ENCODE measurements at regions not wholly inside any gene's neighbourhood (a gene's known extent, or its start where the extent isn't known, plus 50 kb on each side); places are given as distances from the start of the nearest gene placed in this dataset.

DNA sequence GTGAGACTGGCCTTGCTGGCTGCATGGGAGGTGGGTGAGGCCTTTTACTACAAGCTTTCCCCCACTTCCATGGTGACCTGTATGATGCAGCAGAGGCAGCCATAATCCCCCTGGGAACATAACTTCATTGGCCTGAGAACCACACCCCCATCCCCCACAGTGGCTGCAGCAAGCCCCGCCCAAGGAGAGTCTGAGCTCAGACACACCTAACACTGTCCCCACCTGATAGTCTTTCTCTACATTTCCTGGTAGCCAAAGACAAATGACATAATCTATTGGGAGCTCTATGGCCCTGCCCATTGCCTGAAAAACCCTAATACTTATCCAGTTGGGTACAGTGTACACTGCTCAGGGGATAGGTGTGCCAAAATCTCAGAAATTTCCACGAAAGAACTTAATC lies 62.6 kb downstream of the GLUD2 start:
- Histone ChIP-seq H3K27me3 (no peaks in the 10 kb centered on the region), H3K79me2 (no peaks in the 10 kb centered on the region), H3K9me2 (replicated peaks; ENCODE audit: insufficient read depth) (no peaks in the 10 kb centered on the region), H3K36me3 (replicated peaks; ENCODE audit: insufficient read depth, low read depth) (no peaks in the 10 kb centered on the region), H4K20me1 (ENCODE audit: insufficient read depth, poor library complexity, severe bottlenecking) (no peaks in the 10 kb centered on the region), H3K4me2 (no peak overlapping the region), H3K9me3 (ENCODE audit: low read depth) (no peaks in the 10 kb centered on the region), H3K4me3 (no peak overlapping the region), H2AFZ (no peak overlapping the region), H3K4me1 (ENCODE audit: insufficient read depth) (no peaks in the 10 kb centered on the region), H3K27ac (no peak overlapping the region)
- 54% methylated on average over 2 of the region's 2 CpGs for WGBS (ENCODE audit: low lambda C conversion rate, missing lambda C conversion rate)
- no peak for DNase-seq (ENCODE audit: low spot score)
- no peak for TF ChIP-seq EZH2phosphoT487 (IDR thresholded peaks at IDR 0.05; ENCODE audit: low read depth, severe bottlenecking, unreplicated experiment)
- TF ChIP-seq, protein P1, sequence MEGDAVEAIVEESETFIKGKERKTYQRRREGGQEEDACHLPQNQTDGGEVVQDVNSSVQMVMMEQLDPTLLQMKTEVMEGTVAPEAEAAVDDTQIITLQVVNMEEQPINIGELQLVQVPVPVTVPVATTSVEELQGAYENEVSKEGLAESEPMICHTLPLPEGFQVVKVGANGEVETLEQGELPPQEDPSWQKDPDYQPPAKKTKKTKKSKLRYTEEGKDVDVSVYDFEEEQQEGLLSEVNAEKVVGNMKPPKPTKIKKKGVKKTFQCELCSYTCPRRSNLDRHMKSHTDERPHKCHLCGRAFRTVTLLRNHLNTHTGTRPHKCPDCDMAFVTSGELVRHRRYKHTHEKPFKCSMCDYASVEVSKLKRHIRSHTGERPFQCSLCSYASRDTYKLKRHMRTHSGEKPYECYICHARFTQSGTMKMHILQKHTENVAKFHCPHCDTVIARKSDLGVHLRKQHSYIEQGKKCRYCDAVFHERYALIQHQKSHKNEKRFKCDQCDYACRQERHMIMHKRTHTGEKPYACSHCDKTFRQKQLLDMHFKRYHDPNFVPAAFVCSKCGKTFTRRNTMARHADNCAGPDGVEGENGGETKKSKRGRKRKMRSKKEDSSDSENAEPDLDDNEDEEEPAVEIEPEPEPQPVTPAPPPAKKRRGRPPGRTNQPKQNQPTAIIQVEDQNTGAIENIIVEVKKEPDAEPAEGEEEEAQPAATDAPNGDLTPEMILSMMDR (IDR thresholded peaks at IDR 0.05; ENCODE audit: poor library complexity), result no peak
- TF ChIP-seq EZH2 (IDR thresholded peaks at IDR 0.05; ENCODE audit: borderline replicate concordance), result no peak

DNA sequence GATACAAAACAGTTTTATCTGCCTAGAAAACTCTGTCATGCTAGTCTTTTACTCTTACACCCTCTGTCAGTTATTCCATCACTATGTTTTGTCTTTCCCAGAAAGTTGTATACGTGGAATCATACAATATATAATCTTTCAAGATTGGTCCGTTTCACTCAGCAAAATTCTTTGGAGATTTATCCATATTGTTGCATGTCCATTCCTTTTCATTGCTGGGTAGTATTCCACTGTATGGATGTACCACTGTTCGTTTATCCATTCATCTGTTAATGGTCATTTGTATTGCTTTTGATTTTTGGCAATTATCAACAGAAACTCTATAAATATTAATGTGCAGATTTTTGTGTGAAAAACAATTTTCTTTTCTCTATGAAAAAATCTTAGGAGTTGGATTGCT lies 63.1 kb downstream of the GLUD2 start:
- H3K79me2 ChIP-seq, result no peaks in the 10 kb centered on the region
- H3K4me3 ChIP-seq, result no peak overlapping the region
- 55% methylated on average over 3 of the region's 3 CpGs for WGBS (ENCODE audit: low lambda C conversion rate, missing lambda C conversion rate)

DNA sequence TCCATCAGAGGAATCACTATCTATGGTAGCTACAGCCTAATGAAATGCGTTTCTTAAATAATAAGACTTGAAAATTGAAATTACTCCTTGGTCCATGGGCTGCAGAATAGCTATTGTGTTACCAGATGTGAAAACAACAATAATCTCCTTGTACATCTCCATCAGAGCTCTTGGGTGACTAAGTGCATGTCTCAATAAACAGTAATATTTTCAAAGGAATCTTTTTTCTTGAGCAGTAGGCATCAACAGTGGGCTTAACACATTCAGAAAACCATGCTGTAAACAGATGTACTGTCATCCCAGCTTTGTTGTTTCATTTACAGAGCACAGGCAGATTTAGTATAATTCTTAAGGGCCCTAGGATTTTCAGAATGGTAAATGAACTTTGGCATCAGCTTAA lies 67.3 kb downstream of the GLUD2 start:
- no peak overlapping the region for H3K4me2 ChIP-seq
- no peaks in the 10 kb centered on the region for H3K9me2 ChIP-seq (replicated peaks; ENCODE audit: insufficient read depth)
- H4K20me1 ChIP-seq (ENCODE audit: insufficient read depth, poor library complexity, severe bottlenecking), result no peaks in the 10 kb centered on the region
- H3K36me3 ChIP-seq (replicated peaks; ENCODE audit: insufficient read depth, low read depth), result no peaks in the 10 kb centered on the region
- no peak overlapping the region for H3K27ac ChIP-seq
- no peaks in the 10 kb centered on the region for H3K79me2 ChIP-seq
- H3K9me3 ChIP-seq (ENCODE audit: low read depth), result no peaks in the 10 kb centered on the region
- no peaks in the 10 kb centered on the region for H3K4me1 ChIP-seq (ENCODE audit: insufficient read depth)
- no peak for DNase-seq (ENCODE audit: low spot score)
- H3K27me3 ChIP-seq, result no peaks in the 10 kb centered on the region
- no peak overlapping the region for H3K4me3 ChIP-seq
- 45% methylated on average over 1 of the region's 1 CpG for WGBS (ENCODE audit: low lambda C conversion rate, missing lambda C conversion rate)
- no peak overlapping the region for H2AFZ ChIP-seq
- TF ChIP-seq EZH2phosphoT487 (IDR thresholded peaks at IDR 0.05; ENCODE audit: low read depth, severe bottlenecking, unreplicated experiment), result no peak
- TF ChIP-seq, protein P1 (IDR thresholded peaks at IDR 0.05; ENCODE audit: poor library complexity), result no peak
- no peak for TF ChIP-seq EZH2 (IDR thresholded peaks at IDR 0.05; ENCODE audit: borderline replicate concordance)

More for the DNA sequence above, 63.1 kb downstream of the GLUD2 start:
- no peak for TF ChIP-seq EZH2phosphoT487 (IDR thresholded peaks at IDR 0.05; ENCODE audit: low read depth, severe bottlenecking, unreplicated experiment)
- no peak for TF ChIP-seq EZH2 (IDR thresholded peaks at IDR 0.05; ENCODE audit: borderline replicate concordance)
- TF ChIP-seq, protein P1 (IDR thresholded peaks at IDR 0.05; ENCODE audit: poor library complexity), result no peak
- no peaks in the 10 kb centered on the region for H3K9me3 ChIP-seq (ENCODE audit: low read depth)
- H3K4me2 ChIP-seq, result no peak overlapping the region
- no peaks in the 10 kb centered on the region for H3K9me2 ChIP-seq (replicated peaks; ENCODE audit: insufficient read depth)
- H3K36me3 ChIP-seq (replicated peaks; ENCODE audit: insufficient read depth, low read depth), result no peaks in the 10 kb centered on the region
- no peaks in the 10 kb centered on the region for H4K20me1 ChIP-seq (ENCODE audit: insufficient read depth, poor library complexity, severe bottlenecking)
- no peaks in the 10 kb centered on the region for H3K27me3 ChIP-seq
- no peak overlapping the region for H2AFZ ChIP-seq
- no peaks in the 10 kb centered on the region for H3K4me1 ChIP-seq (ENCODE audit: insufficient read depth)
- no peak overlapping the region for H3K27ac ChIP-seq
- no peak for DNase-seq (ENCODE audit: low spot score)

Data from hepatocyte (in vitro differentiated cells).